OCI-LY3 (cell line): ENCODE measurements at regions not wholly inside any gene's neighbourhood (a gene's known extent, or its start where the extent isn't known, plus 50 kb on each side); places are given as distances from the start of the nearest gene placed in this dataset.

ENCODE experiments used
- EZH2phosphoT487 ChIP-seq: fragments of 200-600 bp; shearing (Covaris generic); IDR thresholded peaks from 2 replicates; pipeline ENCODE4 v1.6.1; 2018; ENCODE audit warnings: antibody characterized with exemption, mixed run types, low read depth
- TF ChIP-seq, protein P1 (sequence below): fragments of 200-600, 300-600 bp; sonication (generic); IDR thresholded peaks from 2 replicates; pipeline ENCODE4 v1.5.1; 2014; ENCODE audit warnings: antibody characterized with exemption, low read length, low read depth

DNA sequence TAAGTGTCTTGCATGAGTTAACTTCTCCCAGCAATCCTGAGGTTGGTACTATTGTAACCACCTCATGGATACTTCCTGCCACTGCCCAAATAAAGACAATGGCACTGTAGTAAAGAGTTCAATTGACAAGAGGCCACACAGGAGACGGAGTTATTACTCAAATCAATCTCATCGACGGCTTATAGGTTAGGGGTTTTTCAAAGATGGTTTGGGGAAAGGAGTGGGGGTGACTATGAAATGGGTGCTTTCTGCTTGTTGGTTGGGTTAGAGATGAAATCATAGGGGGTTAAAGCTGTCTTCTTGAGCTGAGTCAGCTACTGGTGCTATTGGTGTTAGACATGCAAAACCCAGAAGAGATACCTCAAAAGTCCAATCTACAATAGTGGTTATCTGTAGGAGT is 1258.0 kb upstream of the ZEB2 start:
- TF ChIP-seq, protein P1, sequence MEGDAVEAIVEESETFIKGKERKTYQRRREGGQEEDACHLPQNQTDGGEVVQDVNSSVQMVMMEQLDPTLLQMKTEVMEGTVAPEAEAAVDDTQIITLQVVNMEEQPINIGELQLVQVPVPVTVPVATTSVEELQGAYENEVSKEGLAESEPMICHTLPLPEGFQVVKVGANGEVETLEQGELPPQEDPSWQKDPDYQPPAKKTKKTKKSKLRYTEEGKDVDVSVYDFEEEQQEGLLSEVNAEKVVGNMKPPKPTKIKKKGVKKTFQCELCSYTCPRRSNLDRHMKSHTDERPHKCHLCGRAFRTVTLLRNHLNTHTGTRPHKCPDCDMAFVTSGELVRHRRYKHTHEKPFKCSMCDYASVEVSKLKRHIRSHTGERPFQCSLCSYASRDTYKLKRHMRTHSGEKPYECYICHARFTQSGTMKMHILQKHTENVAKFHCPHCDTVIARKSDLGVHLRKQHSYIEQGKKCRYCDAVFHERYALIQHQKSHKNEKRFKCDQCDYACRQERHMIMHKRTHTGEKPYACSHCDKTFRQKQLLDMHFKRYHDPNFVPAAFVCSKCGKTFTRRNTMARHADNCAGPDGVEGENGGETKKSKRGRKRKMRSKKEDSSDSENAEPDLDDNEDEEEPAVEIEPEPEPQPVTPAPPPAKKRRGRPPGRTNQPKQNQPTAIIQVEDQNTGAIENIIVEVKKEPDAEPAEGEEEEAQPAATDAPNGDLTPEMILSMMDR, result no peak
- no peak for TF ChIP-seq EZH2phosphoT487
